K562 (cell line): ENCODE measurements at regions not wholly inside any gene's neighbourhood (a gene's known extent, or its start where the extent isn't known, plus 50 kb on each side); places are given as distances from the start of the nearest gene placed in this dataset.
"Not testable (repeated sequence)": the region's sequence is repeated elsewhere in the genome, so short reads cannot be mapped to it uniquely, and the experiment has no call there.

Experiments
- ATAC-seq: fragments of 200-7000 bp; cut with Tn5 transposase; 3 replicates; pipeline ENCODE4 v1.9.1; 2020; ENCODE audit warnings: moderate library complexity
- BruUV-seq: library from RNA; stranded (reverse); fragments of 400-500 nt; replicated peaks from 2 replicates; lab custom pipeline; 2021; lab: Mats Ljungman, UMichigan
- CTCF ChIA-PET: fragments of 300-600 bp; formaldehyde crosslinking; extraction: SDS; loops from one replicate; lab custom pipeline; 2021; ENCODE audit warnings: low intra/inter-chr PET ratio; lab: Yijun Ruan, JAX
- POLR2A ChIA-PET: fragments of 300-600, 350-650 bp; sonication (Branson Sonifier 250); formaldehyde crosslinking; extraction: SDS; loops from one replicate; lab custom pipeline; 2021; ENCODE audit warnings: antibody characterized with exemption, inconsistent platforms; lab: Yijun Ruan, JAX
- DNase-seq, 4 experiments: peaks; one replicate each; pipeline versions ENCODE4 v3.0.0 to v3.0.0-alpha.2; 2011 to 2018; ENCODE audit warnings: low spot score in 3 of 4, mixed read lengths in 3 of 4; ENCODE audit errors: extremely low read depth in 1 of 4
- FAIRE-seq: peaks from 2 replicates; lab custom pipeline; 2011; peaks lifted over from hg19 to GRCh38; lab: Jason Lieb, UNC
- H2AFZ ChIP-seq: 2 replicates; pipeline ENCODE4 v1.6.0; 2011; ENCODE audit warnings: low read depth, low read length, control low read depth, inconsistent platforms
- H3K27ac ChIP-seq: fragments of 200-600 bp; 3 replicates; pipeline ENCODE4 v1.8.0; 2011; ENCODE audit warnings: low read depth, mild to moderate bottlenecking, control low read depth, inconsistent platforms, low read length, moderate library complexity, mixed read lengths; ENCODE audit errors: extremely low read depth
- H3K27me3 ChIP-seq, 2 experiments: fragments of 300-600 bp in 1 of 2; 2 replicates in 1 of 2; 3 replicates in 1 of 2; pipeline versions ENCODE4 v1.6.0 to v1.8.0; 2011; ENCODE audit warnings: inconsistent platforms in 2 of 2, low read length in 2 of 2, mild to moderate bottlenecking in 1 of 2, mixed read lengths in 1 of 2, moderate library complexity in 1 of 2; ENCODE audit not compliant: control insufficient read depth in 2 of 2, insufficient read depth in 2 of 2
- H3K36me3 ChIP-seq: fragments of 300-600 bp; 3 replicates; pipeline ENCODE4 v1.8.0; 2011; ENCODE audit warnings: mild to moderate bottlenecking, low read length, inconsistent platforms; ENCODE audit not compliant: control insufficient read depth, insufficient read depth
- H3K4me1 ChIP-seq, 2 experiments: fragments of 200-600 bp in 1 of 2; replicated peaks in 1 of 2; 2 replicates in 1 of 2; 3 replicates in 1 of 2; pipeline versions ENCODE4 v1.5.1 to v1.8.0; 2011; ENCODE audit warnings: inconsistent platforms in 2 of 2, low read length in 2 of 2, mild to moderate bottlenecking in 1 of 2, mixed read lengths in 1 of 2, moderate library complexity in 1 of 2; ENCODE audit not compliant: control insufficient read depth in 2 of 2, insufficient read depth in 2 of 2
- H3K4me2 ChIP-seq: 2 replicates; pipeline ENCODE4 v1.6.1; 2011; ENCODE audit warnings: low read length, control low read depth, inconsistent platforms, mixed read lengths; ENCODE audit not compliant: insufficient read depth
- H3K4me3 ChIP-seq: fragments of 200-600 bp; sonication (generic), shearing (Covaris generic); 2 replicates; pipeline ENCODE4 v1.5.1; 2016; ENCODE audit warnings: control low read depth, inconsistent platforms
- H3K79me2 ChIP-seq: fragments of 200-600 bp; 3 replicates; pipeline ENCODE4 v1.8.0; 2011; ENCODE audit warnings: low read length, inconsistent platforms; ENCODE audit not compliant: control insufficient read depth, insufficient read depth
- H3K9ac ChIP-seq, 2 experiments: 2 replicates each; pipeline versions ENCODE4 v1.6.0 to v1.6.1; 2011; ENCODE audit warnings: low read depth in 2 of 2, low read length in 2 of 2, control low read depth in 1 of 2, inconsistent platforms in 1 of 2, mild to moderate bottlenecking in 1 of 2, mixed read lengths in 1 of 2; ENCODE audit not compliant: insufficient read depth in 1 of 2
- H3K9me1 ChIP-seq: one replicate; pipeline ENCODE4 v1.6.0; 2011; ENCODE audit warnings: inconsistent platforms, mild to moderate bottlenecking, low read length, moderate library complexity; ENCODE audit not compliant: control insufficient read depth, insufficient read depth
- H3K9me3 ChIP-seq: replicated peaks from 2 replicates; pipeline ENCODE4 v1.5.1; 2011; ENCODE audit warnings: low read depth, low read length, inconsistent platforms; ENCODE audit not compliant: control insufficient read depth, insufficient read depth
- H4K20me1 ChIP-seq: replicated peaks from 2 replicates; pipeline ENCODE4 v1.6.1; 2011; ENCODE audit warnings: low read length, inconsistent platforms, mixed read lengths; ENCODE audit not compliant: control insufficient read depth, insufficient read depth
- ETV1 ChIP-seq: fragments of 450-650 bp; conservative IDR thresholded peaks from 2 replicates; pipeline ENCODE4 v1.6.1; 2016; ENCODE audit warnings: missing genetic modification characterization, control low read depth, low read depth, missing compliant biosample characterization
- WGBS: fragments of 100-300 bp; shearing (Covaris generic); methylation state at CpG from one replicate; pipeline ENCODE4 v1.1.6; 2016; ENCODE audit warnings: low coverage, mixed read lengths; ENCODE audit not compliant: insufficient coverage; ENCODE audit errors: missing lambda C conversion rate; 5-methylcytosine and 5-hydroxymethylcytosine counted together
- in situ Hi-C: fragments of 300-500 bp; cut with MboI; formaldehyde crosslinking; loops from 4 replicates; pipeline ENCODE4 v1.15.0; 2018; ENCODE audit warnings: inconsistent platforms, mixed read lengths
- intact Hi-C: fragments of 100-400 bp; cut with micrococcal nuclease; formaldehyde crosslinking; loops from 2 replicates; pipeline ENCODE4 v1.14.2; 2022

GRCh38 chr10:9137368-9137767 lies 1082.9 kb downstream of the GATA3 start:
- no peaks in the 10 kb centered on the region for H3K79me2 ChIP-seq
- no peaks in the 10 kb centered on the region for H3K27me3 ChIP-seq
- in situ Hi-C loops: no loop called here
- intact Hi-C loops: no loop called here
- no peak overlapping the region for H2AFZ ChIP-seq
- H3K9me3 ChIP-seq: no peaks in the 10 kb centered on the region; the same call in 1 of the 2 replicates
- no peaks in the 10 kb centered on the region for H3K9me1 ChIP-seq
- H3K36me3 ChIP-seq: no peaks in the 10 kb centered on the region
- H3K4me3 ChIP-seq: no peak overlapping the region
- 0% methylated on average over 2 of the region's 2 CpGs for WGBS
- no peak overlapping the region for H3K27ac ChIP-seq
- H3K4me1 ChIP-seq: no peaks in the 10 kb centered on the region
- no peak for ATAC-seq
- no peak for TF ChIP-seq ETV1 (tag)
- POLR2A ChIA-PET: no interaction called here
- no peaks in the 10 kb centered on the region for H4K20me1 ChIP-seq
- H3K9ac ChIP-seq: no peak overlapping the region
- no TSS peak for BruUV-seq
- DNase-seq: no peak
- H3K4me2 ChIP-seq: no peak overlapping the region
- no peak for FAIRE-seq
- CTCF ChIA-PET: no interaction called here

- in situ Hi-C loops: not testable (repeated sequence)
- WGBS: 0% methylated on average over 1 of the region's 1 CpG
These were observed 1084.3 kb downstream of the GATA3 start for GRCh38 chr10:9138829-9139228.

More at GRCh38 chr10:9138829-9139228, 1084.3 kb downstream of the GATA3 start:
- intact Hi-C loops, DNase-seq, H3K9ac ChIP-seq, H4K20me1 ChIP-seq, H3K27me3 ChIP-seq, BruUV-seq, H3K36me3 ChIP-seq, FAIRE-seq, H3K4me2 ChIP-seq, CTCF ChIA-PET, H3K4me1 ChIP-seq, H3K4me3 ChIP-seq, H2AFZ ChIP-seq, H3K9me3 ChIP-seq, POLR2A ChIA-PET, H3K9me1 ChIP-seq, H3K27ac ChIP-seq, ATAC-seq, H3K79me2 ChIP-seq: not testable (repeated sequence)
